ENCODE measurements at regions not wholly inside any gene's neighbourhood (a gene's known extent, or its start where the extent isn't known, plus 50 kb on each side); places are given as distances from the start of the nearest gene placed in this dataset.
"Not testable (repeated sequence)": the region's sequence is repeated elsewhere in the genome, so short reads cannot be mapped to it uniquely, and the experiment has no call there.

DNA sequence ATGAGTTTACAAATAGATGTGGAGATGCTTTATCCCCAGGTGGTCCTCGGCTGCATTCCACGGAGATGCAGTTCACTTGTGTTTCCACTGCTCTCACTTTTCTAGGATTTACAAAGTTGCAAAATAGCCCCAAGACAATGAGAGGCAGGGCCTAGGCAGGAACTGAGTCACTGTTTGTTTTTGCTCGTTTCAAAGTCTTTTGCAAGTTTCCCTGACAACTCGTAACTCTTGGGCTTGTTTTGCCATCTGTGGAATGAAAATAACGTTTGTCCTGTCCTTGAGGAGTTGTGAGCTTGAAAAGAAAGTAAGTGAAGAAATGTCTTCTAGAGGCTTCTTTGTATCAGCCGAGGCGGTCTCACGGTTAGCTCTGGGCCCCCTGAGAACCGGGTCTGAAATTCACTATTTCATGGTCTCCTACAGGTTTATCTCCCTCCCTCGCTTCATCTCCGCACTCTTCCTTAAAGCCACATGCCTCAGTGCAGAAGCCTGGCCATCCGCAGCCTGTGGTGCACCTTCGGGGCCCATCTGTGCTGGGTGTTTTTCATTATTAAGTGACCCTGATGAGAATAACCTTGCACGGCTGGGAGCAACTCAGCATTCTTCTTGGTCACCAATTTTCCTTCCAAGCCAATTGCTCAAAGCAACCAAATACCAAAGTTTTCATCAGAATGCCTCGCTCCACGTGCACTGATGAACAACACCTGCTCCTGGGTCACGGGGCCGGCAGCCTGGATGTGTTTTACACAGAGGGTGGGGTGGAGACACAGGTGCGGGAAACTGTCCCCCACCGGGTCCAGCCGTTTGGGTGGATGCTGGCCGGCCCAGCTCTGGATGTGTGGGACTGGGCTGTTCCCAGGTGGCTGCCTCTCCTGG is 172.4 kb downstream of the LAT start:
- peak; percentile 64 for DNase-seq

DNA sequence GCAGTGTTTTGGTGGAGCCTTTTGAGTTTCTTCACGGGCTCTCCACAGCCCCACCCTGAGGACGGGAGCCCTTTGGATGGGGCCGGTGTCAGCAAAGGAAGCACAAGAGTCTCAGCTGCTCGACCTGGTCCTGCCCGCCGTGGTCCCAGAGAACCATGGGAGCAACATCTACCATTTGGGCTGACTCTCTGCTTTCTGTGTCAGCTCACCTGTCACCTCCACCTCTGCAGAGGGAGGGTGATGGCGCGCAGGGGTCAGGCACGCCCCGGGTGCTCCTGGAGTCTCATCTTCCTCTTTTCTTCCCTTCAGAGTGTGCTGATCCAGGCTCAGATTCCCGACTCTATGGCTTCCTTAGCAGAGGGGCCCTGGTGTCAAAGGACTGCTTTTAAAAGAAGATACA is 171.7 kb downstream of the LAT start:
- DNase-seq: no peak

DNA sequence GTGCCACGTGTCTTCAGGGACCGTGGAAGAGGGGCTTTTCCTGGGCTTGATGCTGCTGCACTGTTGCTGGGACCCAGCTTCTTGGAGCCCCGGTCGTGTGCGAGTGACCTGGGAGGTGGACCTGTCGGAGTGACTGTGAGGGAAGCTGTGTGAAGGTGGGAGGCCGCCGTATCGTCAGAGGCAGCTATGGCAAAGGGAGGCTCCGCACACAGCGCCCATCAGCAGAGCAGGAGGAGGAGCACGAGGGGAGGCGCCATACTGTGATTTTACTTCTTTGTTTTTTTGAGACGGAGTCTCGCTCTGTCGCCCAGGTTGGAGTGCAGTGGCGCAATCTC is 171.0 kb downstream of the LAT start:
- DNase-seq: not testable (repeated sequence)

DNA sequence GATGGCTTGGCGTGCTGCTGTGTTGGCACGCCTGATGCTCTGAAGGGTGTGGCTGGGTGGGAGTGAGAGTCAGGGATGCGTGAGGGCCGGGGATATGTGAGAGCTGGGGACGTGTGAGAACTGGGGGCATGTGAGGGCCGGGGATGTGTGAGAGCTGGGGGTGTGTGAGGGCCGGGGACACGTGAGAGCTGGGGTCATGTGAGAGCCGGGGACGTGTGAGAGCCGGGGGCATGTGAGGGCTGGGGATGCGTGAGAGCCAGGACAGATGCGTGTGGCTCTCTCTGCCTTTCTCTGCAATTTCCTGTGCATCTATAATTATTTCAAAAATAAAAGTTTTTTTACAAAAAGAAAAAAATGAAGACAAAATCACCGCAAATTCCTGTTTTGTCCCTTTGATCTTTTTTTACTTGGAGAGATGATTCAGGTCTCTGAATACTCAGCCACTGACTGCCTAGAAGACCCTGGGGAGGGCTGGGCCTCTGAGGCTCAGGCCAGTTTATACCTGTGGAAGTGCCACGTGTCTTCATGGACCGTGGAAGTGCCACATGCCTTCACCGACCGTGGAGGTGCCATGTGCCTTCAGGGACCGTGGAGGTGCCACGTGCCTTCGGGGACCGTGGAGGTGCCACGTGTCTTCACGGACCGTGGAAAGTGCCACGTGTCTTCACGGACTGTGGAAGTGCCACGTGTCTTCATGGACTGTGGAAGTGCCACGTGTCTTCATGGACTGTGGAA is 170.4 kb downstream of the LAT start:
- DNase-seq: peak; percentile 50

DNA sequence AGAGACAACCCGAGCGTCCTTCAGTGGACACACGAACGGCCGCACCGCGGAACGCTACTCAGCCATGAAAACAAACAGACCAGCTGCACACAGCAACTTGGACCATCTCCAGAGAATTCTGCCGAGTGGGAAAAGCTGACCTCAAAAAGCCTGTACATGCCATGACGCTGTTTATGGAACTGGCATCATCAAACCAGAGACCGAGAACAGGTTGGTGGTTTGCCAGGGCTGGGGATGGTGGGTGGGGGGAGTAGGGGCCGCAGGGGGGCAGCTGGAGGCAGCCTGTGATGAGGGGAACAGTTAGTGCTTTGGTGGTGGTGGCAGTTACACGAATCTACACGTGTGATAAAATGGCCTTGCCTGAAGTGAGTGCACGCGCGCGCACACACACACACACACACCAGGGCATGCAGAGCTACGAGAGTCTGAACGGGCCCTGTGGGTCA is 169.8 kb downstream of the LAT start:
- DNase-seq: no peak

DNA sequence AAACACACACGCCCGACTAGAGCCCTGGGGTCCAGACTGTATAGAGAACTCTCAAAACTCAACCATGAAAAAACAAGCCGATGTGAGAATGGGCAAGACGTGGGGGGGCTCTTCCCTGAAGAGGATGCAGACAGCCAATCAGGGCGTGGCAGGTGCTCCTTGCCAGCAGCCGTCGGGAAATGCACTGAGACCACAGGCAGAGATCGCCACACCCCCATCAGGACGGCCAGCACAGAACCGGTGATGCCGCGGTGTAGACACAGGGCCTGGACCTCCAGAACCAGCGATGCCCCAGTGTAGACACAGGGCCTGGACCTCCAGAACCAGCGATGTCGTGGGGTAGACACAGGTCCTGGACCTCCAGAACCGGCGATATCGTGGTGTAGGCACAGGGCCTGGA is 169.2 kb downstream of the LAT start:
- DNase-seq: no peak

DNA sequence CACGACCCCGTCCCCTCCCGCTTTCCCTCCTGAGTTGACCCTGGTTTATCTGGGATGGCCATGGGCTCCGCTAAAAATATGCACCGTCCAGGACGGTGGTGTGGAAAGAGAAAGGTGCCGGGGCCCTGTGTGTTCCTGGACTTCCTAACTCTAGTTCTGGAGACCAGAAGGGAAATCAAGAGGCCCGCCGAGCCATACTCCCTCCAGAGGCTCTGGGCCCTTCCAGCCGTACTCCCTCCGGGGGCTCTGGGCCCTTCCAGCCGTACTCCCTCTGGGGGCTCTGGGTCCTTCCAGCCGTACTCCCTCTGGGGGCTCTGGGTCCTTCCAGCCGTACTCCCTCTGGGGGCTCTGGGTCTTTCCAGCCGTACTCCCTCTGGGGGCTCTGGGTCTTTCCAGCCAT is 168.5 kb downstream of the LAT start:
- DNase-seq: not testable (repeated sequence)

DNA sequence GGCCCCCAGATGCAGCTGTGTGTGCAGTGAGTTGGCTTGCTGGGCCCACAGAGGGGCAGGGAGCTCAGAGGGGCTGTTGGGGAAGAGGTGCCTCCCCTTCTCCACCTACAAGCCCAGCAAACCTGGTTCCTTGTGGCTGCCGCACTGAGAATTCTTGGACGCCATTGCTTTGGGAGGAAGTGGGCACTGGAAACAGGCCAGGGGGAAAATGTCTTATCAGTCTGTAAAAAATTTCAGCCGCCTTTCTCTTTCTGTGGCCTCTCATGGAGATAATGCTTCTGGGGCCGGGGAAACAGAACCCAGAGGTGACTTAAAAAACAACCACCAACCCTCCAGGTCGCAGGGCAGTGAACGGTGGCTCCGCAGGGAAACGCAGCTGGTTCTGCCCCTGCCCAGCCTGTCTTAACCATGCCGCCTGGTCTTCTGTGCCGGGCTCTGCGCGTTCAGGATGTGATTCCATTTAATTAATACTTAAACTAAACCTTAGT is 167.7 kb downstream of the LAT start:
- DNase-seq: not testable (repeated sequence)

DNA sequence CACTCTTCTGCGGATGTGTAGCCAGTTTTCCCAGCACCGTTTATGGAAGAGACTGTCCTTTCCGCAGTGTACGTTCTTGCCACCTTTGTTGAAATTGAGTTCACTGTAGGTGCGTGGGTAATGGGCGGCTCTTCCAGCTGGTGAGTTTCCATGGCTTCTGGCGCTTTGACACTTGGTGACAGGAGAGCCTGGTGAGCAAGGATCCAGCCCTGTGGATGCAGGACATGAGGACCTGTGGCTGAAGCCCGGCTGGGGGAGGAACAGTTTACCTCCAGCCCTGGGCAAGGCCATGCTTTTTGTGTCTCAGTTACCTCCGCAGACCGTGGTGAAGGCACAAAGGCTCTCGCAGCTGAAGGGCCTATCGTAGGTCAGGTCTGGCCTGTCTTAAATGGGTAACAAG is 166.5 kb downstream of the LAT start:
- DNase-seq: no peak

DNA sequence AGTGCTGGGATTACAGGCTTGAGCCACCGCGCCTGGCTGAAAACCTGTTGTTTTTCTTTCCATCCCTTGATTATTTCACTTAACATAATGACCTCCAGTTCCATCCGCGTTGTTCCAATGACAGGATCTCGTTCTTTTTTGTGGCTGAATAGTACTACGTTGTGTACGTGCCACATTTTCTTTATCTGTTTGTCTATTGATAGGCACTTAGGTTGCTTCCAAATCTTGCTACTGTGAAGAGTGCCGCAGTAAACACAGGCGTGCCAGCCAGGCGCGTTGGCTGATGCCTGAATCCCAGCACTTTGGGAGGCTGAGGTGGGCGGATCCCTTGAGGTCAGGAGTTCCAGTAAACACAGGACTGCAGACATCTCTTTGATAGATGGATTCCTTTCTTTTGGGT is 165.1 kb downstream of the LAT start:
- not testable (repeated sequence) for DNase-seq

DNA sequence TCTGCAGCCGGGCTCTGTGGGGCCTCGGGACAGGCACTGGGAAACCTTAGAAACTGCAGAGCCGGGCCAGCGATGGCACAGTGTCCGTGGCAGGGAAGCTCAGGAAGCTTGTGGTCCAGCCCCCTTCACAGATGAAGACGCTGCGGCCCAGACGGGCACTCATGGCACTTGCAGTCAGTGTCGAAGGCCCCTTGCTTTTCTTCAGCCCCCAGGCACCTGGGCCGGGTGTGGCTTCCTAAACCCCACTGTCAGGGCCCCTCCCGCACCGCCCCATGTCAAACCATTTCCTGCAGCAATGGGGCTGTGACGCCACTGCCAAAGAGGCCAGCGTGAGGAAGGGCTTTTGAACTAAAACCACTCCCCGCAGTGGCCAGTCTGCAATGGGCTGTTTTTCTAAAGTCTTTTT is 164.0 kb downstream of the LAT start:
- peak; percentile 90 for DNase-seq

DNA sequence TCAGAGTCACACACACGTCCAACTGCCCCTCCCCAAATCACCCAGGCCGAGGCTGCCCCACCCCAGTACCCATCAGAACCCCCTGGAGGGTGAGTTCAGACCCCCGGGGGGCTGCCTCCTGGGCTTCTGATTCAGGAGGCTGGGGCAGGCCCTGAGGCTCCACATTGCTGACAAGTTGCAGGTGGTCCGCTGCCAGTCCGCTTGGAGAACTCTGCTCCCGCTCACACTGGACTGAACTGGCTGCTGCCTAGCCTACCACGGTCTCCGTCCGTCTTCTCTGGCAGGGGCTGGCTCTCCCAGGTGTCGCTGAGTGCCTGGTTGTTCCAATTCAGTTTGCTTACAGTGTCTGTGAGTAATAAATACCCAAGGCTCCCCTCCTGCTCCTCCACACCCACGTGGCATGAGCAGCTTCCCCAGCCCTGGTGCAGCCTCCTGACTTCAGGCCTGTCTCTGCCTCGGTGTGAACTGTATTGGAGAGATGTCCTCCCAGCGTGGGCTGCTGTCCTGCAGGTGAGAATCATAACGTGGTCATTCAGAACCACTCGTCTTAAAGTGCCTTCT is 163.4 kb downstream of the LAT start:
- DNase-seq: no peak

DNA sequence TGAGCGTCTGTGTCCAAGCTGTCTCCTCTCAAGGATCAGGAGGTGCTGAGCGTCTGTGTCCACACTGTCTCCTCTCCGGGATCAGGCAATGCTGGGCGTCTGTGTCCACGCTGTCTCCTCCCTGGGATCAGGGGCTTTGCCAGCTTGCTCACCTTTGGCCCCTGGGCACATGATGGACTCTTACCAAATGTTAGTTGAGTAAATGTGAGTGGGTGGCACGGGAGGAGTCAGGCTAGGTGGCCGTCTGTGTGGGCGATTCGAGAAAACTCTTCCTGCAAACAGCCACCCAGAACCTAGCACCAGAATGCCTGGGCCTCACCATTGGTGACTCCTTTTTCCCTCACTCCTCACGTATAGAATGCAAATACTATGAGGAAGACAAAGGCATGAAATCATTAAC is 162.9 kb downstream of the LAT start:
- not testable (repeated sequence) for DNase-seq

DNA sequence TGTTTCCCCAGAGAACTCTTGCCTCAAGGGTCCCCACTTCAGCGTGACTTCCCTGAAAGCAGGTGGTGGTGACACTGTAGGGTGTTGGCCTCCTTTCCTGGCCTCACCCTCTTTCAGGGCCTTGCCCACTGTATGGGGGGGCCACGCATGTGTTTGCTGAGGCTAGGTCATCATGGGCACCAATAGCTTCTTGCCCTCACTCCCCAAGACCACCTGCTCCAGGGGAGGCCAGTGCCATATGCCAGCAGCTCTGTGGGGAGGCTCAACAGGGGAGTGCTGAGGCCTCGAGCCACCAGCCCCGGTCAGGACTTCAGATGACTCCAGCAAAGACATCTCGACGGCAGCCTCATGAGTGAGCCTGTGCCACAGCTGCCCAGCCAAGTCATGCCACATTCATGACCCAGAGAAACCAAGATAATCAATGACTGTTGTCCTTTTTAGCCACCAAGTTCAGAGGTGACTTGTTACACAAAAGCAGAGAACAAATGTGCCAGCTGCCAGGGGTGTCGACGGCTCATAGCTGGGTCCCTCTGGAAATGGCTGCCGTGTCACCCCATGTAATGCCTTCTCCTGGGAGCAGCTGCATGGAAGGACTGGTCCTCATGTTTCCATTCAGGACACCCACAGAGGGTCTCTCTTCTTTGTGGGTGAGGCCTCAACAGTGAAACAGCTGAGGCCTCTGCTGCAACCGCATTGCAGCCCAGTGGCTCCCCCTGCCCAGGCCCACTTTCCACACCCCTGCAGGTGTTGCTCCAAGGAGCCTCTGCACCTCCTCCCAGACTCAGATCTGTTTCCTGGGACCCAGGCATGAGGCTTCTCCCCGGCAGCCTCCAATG is 162.2 kb downstream of the LAT start:
- not testable (repeated sequence) for DNase-seq

DNA sequence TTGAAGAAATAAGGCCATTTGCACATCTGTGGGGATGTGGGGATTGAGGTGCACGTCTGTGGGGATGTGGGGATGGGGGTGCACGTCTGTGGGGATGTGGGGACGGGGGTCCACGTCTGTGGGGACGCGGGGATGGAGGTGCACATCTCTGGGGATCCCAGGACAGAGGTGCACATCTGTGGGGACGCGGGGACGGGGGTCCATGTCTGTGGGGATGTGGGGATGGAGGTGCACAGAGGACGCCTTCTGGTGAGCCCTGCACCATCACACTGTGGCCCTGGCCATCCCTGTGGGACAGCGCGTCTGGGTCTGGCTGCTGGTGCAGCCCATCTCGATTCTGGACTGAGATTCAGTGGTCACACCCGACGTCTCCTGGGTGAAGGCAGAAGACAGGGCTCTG is 161.4 kb downstream of the LAT start:
- no peak for DNase-seq

DNA sequence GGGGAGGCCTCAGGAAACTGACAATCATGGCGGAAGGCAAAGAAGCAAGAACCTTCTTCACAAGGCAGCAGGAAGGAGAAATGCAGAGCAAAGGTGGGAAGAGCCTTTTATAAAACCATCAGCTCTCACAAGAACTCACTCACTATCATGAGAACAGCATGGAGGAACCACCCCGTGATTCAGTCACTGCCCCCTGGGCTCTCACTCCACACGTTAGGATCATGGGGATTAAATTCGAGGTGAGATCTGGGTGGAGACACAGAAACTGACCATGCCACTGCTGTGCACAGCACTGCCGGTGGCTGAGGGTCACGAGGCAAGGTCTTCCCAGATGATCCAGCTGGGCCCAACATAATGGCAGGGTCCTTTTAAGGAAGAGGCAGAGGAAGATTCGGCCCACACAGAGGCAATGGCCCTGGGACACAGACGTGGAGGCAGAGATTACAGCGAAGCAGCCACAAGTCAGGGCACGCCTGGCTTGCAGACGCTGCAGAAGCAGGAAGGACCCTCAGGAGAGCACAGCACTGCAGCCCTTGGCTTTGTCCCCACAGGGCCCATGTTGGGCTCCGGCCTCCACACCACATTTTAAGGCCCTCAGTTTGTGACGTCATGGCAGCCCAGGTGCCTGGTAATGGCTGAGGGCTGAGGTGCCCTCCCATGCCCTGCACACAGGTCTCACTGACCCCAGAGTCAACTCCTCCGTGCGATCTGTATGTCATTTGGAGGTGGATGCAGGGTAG is 160.8 kb downstream of the LAT start:
- not testable (repeated sequence) for DNase-seq

DNA sequence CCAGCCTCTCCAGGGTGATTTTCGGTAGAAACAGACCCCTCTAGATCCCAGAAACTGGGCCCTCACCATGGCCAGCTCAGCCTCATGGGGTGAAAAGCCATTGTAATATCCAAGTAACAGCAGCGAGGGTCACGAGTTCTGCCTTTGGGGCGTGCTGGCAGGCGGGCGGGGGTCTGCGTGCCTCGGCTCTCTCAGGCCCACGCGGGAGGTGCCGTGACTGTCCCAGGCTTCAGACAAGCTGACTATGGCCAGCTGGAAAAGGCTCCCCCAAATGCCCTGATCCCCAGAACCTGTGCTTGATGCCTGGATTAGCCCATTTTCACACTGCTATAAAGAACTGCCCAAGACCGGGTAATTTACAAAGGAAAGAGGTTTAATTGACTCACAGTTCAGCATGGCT is 160.2 kb downstream of the LAT start:
- DNase-seq: not testable (repeated sequence)

DNA sequence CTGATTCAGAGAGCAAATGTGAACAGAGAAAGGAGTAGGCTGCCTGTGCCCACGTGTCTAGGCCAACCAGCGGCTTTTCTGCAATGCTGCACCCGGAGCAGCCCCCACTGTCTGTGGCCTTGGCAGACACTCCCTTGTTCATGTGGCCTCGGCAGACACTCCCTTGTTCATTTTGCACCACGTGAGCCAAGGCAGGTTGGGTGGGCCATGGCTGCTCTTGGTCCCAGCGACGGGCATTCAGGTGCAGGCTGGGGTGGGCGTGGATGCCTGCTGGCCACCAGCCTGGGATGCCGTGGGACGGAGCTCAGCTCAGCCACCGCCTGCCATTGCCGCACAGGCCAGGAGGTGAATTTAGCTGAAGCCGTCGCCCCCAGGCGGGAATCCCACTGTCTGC is 159.8 kb downstream of the LAT start:
- not testable (repeated sequence) for DNase-seq

DNA sequence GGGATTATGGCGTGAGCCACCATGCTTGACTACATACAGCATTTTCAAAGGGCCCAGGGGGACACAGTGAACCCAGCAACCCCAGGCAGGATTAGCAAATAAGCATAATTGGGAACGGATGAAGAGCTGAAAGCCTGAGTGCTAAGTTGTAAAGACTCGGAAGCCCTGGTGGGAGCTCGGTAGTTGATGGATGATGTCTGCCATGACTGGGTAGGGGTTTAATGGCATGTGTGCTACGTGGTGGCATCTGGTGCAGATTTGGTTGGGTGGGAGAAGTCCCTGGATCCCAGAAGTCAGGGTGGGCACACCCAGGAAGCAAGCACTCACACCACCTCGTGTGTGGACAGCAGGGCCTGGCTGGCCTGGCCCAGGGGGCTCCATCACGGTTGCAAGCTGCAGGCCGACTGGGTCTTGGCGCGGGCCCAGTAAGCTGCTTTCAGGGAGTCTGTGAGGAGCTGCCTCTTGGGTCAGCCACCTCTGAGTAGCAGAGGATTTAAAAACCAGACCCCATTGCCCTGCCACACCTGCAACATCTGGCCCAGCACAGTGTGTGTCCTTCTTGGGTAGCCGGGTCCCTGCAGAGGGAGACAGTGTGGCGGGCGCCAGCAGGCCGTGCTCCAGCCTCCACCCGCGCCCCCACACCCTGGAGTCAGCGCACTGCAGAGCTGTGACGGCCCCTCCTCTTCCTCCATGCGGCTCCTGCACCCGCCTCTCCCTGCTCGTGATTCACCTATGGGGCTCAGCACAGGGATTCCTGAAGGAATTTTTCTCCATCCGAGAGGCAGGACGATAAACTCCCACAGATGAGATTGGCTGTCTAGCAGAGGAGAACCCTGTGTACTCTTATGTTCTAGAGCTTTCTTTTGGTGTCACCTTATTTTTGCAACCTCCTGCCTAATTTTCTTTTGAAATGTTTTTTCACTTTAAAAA is 159.2 kb downstream of the LAT start:
- DNase-seq: not testable (repeated sequence)

DNA sequence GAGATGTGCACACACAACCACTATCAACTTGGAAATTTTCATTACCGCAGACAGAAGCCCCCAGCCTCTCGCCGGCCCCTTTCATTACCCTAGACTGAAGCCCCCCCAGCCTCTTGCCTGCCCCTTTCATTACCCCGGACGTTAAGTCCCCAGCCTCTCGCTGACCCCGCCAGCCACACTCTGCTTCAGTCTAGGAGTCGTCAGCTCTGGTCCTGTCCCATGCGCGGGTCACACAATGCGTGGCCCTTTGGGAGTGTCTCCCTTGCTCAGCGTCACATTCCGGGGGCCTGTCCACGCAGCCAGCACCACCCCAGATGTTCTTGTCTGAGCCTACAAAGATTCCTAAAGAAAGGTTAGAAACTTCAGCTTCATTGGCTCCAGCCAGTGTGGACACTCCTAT is 157.7 kb downstream of the LAT start:
- DNase-seq: not testable (repeated sequence)
